GM21576 (cell line): ENCODE measurements at regions not wholly inside any gene's neighbourhood (a gene's known extent, or its start where the extent isn't known, plus 50 kb on each side); places are given as distances from the start of the nearest gene placed in this dataset.
"Not testable (repeated sequence)": the region's sequence is repeated elsewhere in the genome, so short reads cannot be mapped to it uniquely, and the experiment has no call there.

ENCODE experiments used
- ATAC-seq: cut with Tn5 transposase; IDR thresholded peaks from one replicate; pipeline ENCODE4 v1.9.1; 2021; ENCODE audit warnings: mild to moderate bottlenecking, moderate library complexity; ENCODE audit not compliant: unreplicated experiment

- no peak for ATAC-seq
These were observed 237.3 kb downstream of the NRIP1 start for GRCh38 chr21:14827468-14827867.

DNA sequence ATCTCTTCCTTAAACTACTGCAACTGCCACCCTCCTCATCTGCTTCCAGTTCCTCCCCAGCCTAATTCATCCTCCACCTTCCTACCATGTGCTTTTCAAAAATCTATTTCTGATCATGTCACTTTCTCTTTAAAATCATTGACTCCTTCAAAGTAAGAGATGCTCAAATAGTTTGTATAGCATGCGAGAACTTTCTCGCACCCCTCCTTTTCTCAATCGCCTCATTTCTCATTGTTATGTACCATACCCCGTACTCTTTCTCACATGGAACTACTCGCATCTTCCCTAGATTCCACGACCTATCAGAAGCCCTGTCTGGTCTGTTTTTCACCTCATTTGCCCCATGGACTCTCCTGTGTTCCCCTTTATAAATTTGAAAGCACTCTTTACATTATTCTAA lies 238.2 kb downstream of the NRIP1 start:
- peak; percentile 42 for ATAC-seq

DNA sequence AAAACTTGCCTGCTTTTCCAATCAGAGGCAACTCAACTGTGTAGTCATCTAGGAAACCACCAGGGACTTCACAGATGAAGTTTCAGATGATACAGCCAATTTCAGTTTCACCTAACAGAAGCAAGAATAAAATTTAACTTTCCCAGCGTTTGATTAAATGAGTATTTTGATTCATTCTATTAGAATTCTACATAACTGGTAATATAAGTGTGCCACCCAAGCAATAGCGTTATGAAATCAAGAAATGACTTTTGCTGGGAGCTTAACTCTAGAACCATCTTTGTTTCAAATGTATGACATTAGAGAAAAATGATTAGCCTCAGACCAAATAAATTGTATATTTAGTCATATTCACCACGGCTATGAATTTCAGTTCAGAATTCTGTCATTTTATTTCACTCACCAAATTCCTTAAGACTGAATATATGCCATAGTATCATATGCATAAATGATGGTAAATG lies 239.3 kb downstream of the NRIP1 start:
- peak; percentile 57 for ATAC-seq

DNA sequence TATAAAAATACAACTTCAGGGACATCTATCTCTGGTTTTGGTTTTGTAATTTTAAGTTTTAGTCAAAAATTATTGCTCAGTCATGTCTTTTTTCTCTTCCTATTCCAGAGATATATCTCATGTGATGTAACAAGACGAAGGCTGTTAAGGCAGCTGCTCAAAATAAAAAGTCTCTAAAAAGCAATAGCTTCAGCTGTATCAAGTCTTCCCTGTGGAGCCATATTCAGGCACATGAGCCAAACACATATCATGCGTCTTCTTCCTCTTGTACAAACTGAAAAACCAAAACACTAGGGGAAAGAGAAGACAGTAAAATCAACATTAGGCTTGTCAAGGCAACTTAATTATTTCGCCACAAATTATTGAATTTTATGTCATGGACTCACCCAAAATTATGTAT lies 240.7 kb downstream of the NRIP1 start:
- ATAC-seq, result no peak

GRCh38 chr21:14817311-14817710 lies 247.5 kb downstream of the NRIP1 start:
- no peak for ATAC-seq

- no peak for ATAC-seq
These were observed 249.8 kb downstream of the NRIP1 start for GRCh38 chr21:14814991-14815390.

GRCh38 chr21:14814282-14814681 lies 250.5 kb downstream of the NRIP1 start:
- ATAC-seq, result no peak

DNA sequence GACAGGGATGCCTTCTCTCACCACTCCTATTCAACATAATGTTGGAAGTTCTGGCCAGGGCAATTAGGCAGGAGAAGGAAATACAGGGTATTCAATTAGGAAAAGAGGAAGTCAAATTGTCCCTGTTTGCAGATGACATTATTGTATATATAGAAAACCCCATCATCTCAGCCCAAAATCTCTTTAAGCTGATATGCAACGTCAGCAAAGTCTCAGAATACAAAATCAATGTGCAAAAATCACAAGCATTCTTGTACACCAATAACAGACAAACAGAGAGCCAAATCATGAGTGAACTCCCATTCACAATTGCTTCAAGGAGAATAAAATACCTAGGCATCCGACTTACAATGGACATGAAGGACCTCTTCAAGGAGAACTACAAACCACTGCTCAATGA lies 258.1 kb upstream of the SAMSN1 start:
- not testable (repeated sequence) for ATAC-seq

DNA sequence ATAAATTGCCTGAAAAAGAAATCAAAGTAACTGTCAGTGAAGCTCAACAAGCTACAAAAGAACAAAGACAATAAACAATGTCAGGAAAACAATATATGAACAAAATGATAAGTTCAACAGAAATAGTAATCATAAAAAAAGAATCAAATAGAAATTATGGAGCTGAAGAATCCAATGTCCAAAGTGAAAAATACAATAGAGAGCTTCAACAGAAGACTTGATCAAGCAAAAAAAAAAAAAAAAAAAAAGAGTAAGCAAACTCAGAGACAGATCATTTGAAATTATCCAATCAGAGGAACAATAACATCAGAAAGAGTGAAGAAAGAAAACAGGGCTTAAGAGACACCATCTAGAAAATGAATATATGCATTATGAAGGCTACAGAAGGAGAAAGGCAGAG lies 251.4 kb upstream of the SAMSN1 start:
- ATAC-seq, result no peak

DNA sequence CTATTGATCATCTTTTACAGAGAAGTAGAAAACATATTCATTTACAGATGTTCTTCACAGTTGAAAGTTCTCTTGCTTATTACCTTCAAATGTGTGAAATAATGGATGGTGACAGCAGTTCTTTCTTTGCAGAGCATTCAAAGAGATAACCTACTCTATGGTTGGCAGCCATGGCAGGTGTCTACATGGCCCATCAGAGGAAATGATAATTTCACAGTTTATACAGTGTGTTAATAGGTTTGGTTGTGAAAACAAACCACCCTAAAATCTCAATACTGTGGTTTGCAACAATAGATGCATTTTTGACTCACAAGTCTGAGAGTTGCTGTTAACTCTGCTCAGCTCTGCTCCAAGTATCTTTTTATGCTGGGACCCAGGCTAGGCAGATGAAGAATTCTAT lies 241.2 kb upstream of the SAMSN1 start:
- ATAC-seq, result no peak

- ATAC-seq, result no peak
These were observed 239.6 kb upstream of the SAMSN1 start for GRCh38 chr21:14785679-14786078.

DNA sequence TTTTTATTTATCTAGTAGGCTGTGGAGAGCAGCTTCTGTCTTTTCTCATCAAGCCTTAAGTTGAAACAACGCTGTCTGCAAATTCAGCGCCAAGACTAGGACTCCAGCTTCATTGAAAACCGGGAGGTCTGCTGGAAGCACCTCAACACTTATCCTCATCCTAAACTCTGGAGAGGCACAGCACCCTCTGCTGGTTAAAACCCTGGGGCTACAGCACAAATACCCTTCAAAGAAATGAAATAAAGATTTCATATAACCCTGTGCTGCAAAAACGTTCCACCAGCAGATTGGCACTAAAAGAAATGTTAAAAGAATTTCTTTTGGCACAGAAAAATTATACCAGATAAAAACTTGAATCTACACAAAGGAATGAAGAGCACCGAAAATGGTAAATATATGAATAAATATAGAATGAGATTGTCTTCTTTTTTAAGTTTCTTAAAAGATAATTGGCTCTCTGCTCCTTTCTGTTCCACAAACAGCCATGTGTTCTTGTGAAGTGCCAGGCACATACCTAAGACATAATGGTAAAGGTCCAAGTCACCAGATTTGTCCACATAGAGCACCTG lies 227.7 kb upstream of the SAMSN1 start:
- no peak for ATAC-seq

- no peak for ATAC-seq
These were observed 225.5 kb upstream of the SAMSN1 start for GRCh38 chr21:14771593-14771992.

GRCh38 chr21:14768042-14768441 lies 221.9 kb upstream of the SAMSN1 start:
- no peak for ATAC-seq

DNA sequence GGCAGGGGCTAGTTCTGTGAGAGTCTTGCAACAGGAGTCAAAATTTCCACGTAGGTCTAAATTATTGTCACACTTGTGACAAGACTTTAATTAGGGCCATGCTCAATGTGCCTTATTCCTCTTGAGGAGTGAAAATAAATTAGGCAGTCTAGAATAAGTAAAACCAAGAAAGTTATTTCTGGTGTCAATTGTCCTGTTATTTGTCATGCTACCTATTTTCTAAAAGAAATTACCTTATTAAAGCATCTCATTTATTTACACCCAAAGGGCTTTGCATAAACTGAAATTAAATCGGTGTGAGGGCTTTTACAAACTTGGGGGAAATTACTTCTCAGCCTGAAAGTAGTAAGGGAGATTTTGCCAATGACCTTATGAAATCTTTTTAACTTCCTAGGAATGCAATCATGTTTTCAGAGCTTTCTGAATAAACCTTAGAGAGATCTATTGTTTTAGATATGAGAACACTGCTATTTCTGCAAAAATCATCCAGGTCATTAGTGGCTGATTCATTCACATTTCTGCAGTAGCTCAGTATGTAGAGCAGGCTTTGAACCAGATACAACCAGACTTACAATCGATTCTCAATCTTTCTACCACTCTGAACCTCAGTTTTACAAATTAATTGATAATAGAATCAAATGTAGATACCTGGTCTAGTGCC lies 221.2 kb upstream of the SAMSN1 start:
- no peak for ATAC-seq

GRCh38 chr21:14766241-14766640 lies 220.1 kb upstream of the SAMSN1 start:
- no peak for ATAC-seq

GRCh38 chr21:14763695-14764064 lies 217.6 kb upstream of the SAMSN1 start:
- peak; percentile 30 for ATAC-seq

- ATAC-seq, result peak; percentile 95
These were observed 216.9 kb upstream of the SAMSN1 start for GRCh38 chr21:14762734-14763694.

GRCh38 chr21:14762327-14762726 lies 216.2 kb upstream of the SAMSN1 start:
- ATAC-seq, result no peak

DNA sequence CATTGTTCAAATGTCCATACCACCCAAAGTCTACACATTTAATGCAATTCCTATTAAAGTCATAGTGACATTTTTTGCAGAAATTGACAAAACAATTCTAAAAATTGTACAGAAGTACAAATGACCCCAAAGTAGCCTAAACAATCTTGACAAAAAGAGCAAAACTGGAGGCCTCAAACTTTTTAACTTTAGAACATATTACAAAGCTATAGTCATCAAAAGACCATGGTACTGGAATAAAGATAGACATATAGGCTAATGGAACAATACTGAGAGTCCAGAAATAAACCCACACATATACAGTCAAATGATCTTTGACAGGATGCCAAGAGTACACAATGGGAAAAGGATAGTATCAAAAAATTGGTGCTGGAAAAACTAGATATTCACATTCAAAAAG lies 213.2 kb upstream of the SAMSN1 start:
- ATAC-seq, result no peak

- no peak for ATAC-seq
These were observed 212.7 kb upstream of the SAMSN1 start for GRCh38 chr21:14758849-14759248.
